NT2/D1 (cell line): ENCODE measurements at regions not wholly inside any gene's neighbourhood (a gene's known extent, or its start where the extent isn't known, plus 50 kb on each side); places are given as distances from the start of the nearest gene placed in this dataset.

Source experiments
- SUZ12 ChIP-seq: IDR thresholded peaks from 2 replicates; pipeline ENCODE4 v1.6.1; 2011; ENCODE audit not compliant: insufficient read length, insufficient read depth; ENCODE audit errors: extremely low read depth
- ZNF274 ChIP-seq: IDR thresholded peaks from 2 replicates; pipeline ENCODE4 v1.6.1; 2011; ENCODE audit warnings: mild to moderate bottlenecking, low read depth, low read length

GRCh38 chr5:124421584-124421983 is 324.9 kb downstream of the ZNF608 start:
- TF ChIP-seq ZNF274 (no peak), SUZ12 (no peak)
